Activated CD4-positive, alpha-beta T cell treated with anti-CD3 and anti-CD28 coated beads, Interleukin-2, amount 50 U/mL, for 4 hours (primary cell): ENCODE measurements at regions not wholly inside any gene's neighbourhood (a gene's known extent, or its start where the extent isn't known, plus 50 kb on each side); places are given as distances from the start of the nearest gene placed in this dataset.

Source experiments
- DNase-seq, 2 experiments: peaks; one replicate each; pipeline ENCODE4 v3.0.0-alpha.2; 2020

GRCh38 chr2:15049096-15049993, 416.8 kb downstream of the LRATD1 start:
- DNase-seq: no peak

GRCh38 chr2:15050483-15050882, 418.0 kb downstream of the LRATD1 start:
- no peak for DNase-seq

GRCh38 chr2:15053542-15053941, 421.0 kb downstream of the LRATD1 start:
- no peak for DNase-seq

- DNase-seq: no peak
Measured at GRCh38 chr2:15058015-15058720, 425.7 kb downstream of the LRATD1 start.

- DNase-seq: no peak
Measured at GRCh38 chr2:15058721-15059157, 426.2 kb downstream of the LRATD1 start.

- DNase-seq: no peak
Measured at GRCh38 chr2:15059870-15060512, 427.5 kb downstream of the LRATD1 start.

GRCh38 chr2:15061268-15061667, 428.8 kb downstream of the LRATD1 start:
- no peak for DNase-seq

GRCh38 chr2:15066138-15066537, 433.6 kb downstream of the LRATD1 start:
- no peak for DNase-seq

GRCh38 chr2:15069149-15069548, 436.6 kb downstream of the LRATD1 start:
- no peak for DNase-seq

- no peak for DNase-seq
Measured at GRCh38 chr2:15072836-15073235, 440.3 kb downstream of the LRATD1 start.

- no peak for DNase-seq
Measured at GRCh38 chr2:15073664-15074063, 441.1 kb downstream of the LRATD1 start.

GRCh38 chr2:15074319-15074718, 441.8 kb downstream of the LRATD1 start:
- DNase-seq: no peak

- no peak for DNase-seq
Measured at GRCh38 chr2:15074751-15075700, 442.5 kb downstream of the LRATD1 start.

GRCh38 chr2:15076668-15077067, 444.2 kb downstream of the LRATD1 start:
- DNase-seq: no peak

- no peak for DNase-seq
Measured at GRCh38 chr2:15081356-15081755, 448.8 kb downstream of the LRATD1 start.

GRCh38 chr2:15082105-15083058, 449.9 kb downstream of the LRATD1 start:
- DNase-seq: no peak

GRCh38 chr2:15084826-15085489, 452.4 kb downstream of the LRATD1 start:
- no peak for DNase-seq

GRCh38 chr2:15092181-15092580, 459.7 kb downstream of the LRATD1 start:
- no peak for DNase-seq

GRCh38 chr2:15092691-15093090, 460.2 kb downstream of the LRATD1 start:
- DNase-seq: no peak

GRCh38 chr2:15094161-15094560, 461.6 kb downstream of the LRATD1 start:
- no peak for DNase-seq

GRCh38 chr2:15096873-15097272, 464.3 kb downstream of the NBAS start:
- no peak for DNase-seq
